Epidermal melanocyte (primary cell): ENCODE measurements at regions not wholly inside any gene's neighbourhood (a gene's known extent, or its start where the extent isn't known, plus 50 kb on each side); places are given as distances from the start of the nearest gene placed in this dataset.
"Not testable (repeated sequence)": the region's sequence is repeated elsewhere in the genome, so short reads cannot be mapped to it uniquely, and the experiment has no call there.

ENCODE experiments used
- DNase-seq: peaks from one replicate; pipeline ENCODE4 v3.0.0; 2011; ENCODE audit warnings: low spot score; ENCODE audit not compliant: insufficient read length

- DNase-seq, result no peak
These were observed 76.1 kb upstream of the PDSS1 start for GRCh38 chr10:26621243-26621888.

GRCh38 chr10:26621889-26622711 lies 75.4 kb upstream of the PDSS1 start:
- DNase-seq, result peak; percentile 19

- no peak for DNase-seq
These were observed 74.6 kb upstream of the PDSS1 start for GRCh38 chr10:26622891-26623290.

DNA sequence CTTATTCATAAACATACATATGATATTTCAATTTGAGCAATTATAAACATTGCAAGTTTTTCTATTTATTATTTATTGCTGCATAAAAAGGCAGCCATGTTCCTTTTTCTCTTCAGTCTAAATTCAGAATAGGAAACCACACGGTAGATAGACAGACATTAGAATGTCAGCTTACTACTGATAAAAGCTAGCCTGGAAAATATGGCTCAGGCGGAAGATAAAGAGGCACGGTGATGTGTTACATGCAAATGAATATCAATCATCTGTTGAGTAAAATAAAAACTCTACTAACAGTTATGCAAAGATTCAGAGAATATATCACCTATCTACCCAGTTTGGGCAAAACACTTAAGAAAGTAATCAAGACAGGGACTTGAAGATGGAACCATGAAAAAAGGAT lies 73.5 kb upstream of the PDSS1 start:
- DNase-seq, result no peak

- DNase-seq, result no peak
These were observed 71.4 kb upstream of the PDSS1 start for GRCh38 chr10:26626066-26626465.

DNA sequence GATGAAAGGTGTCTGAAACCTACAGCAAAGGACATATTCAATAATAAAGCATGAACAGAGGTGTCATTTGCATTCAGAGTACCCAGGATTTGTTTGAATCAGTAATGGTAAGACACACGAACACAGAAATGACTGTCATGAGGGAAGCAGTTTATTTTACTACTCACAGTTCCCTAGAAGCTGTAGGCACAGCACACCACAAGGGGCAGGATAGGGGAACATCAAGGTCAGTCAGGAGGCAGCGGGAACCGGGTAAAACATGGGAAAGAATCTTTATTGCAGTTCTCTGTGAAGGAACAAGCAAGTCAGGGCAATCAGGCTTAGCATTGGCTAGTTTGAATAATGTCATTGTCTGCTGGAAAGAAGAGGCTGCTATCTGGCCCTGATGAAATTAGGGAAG lies 70.2 kb upstream of the PDSS1 start:
- no peak for DNase-seq

GRCh38 chr10:26628395-26628794 lies 69.1 kb upstream of the PDSS1 start:
- DNase-seq, result no peak

- DNase-seq, result not testable (repeated sequence)
These were observed 65.3 kb upstream of the PDSS1 start for GRCh38 chr10:26632171-26632570.

- DNase-seq, result not testable (repeated sequence)
These were observed 63.4 kb upstream of the PDSS1 start for GRCh38 chr10:26634111-26634510.

DNA sequence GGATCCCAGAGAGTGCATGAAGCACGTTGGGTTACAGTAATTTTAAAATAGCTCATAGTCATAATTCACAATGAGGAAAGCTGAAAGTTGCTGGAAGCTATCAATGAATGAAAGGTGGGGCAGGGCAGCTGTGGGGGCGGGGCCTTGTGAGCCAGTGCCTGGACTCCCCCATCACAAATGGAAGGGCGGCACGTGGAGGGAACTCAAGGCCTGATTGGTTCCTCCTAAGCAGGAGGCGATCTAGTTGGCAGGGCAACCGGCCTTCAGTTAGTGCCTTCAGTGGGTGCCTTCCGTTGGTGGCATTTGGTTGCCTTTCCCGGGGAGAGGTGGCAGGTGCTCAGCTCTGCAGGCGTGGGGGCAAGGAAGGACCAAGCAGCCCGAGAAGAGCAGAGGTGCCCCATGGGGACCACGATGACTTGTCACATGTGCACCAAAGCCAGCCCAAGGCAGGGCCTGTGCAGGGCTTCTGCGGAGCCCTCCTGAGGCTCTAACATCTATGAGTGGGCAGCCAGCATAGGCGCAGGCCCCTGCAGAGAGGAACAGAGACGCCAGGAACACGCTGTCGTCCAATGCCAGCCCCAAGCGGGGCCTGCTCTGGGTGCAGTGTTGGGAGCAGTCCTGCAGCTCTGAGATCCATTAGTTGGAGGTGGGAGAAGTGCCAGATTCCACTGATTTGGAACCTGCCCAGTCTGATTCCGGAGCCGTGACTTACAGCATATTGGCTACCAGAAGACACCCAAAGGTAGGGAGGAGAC lies 59.8 kb upstream of the PDSS1 start:
- DNase-seq, result no peak

GRCh38 chr10:26640391-26640790 lies 57.1 kb upstream of the PDSS1 start:
- no peak for DNase-seq

- no peak for DNase-seq
These were observed 54.4 kb upstream of the PDSS1 start for GRCh38 chr10:26642896-26643653.

DNA sequence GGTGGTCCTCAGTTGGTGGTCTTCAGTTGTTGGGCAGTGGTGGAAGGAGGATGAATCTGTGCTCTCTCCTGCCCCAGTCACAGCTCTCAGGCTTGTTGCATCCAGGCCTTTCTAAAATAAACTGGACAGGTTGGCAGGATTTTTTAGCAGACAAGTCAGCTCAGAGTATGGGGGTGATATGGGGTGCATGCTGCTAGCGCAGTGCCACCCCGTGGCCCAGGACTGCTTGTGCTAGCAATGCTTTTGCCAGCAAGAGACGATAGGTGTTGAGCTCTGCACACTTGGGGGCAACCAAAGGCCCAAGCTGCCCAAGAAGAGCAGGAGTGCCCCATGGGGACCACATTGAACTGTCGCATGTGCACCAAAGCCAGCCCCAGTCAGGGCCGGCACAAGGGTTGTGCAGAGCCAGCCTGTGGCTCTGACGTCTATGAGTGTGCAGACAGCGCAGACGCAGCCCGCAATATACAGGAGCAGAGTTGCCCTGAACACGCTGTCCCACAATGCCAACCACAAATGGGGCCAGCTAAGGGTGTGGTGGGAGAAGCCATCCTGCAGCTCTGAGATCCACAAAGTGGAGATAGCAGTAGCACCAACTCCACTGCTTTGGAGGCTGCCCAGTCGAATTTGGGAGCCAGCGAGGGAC lies 49.8 kb upstream of the PDSS1 start:
- DNase-seq, result no peak
